ENCODE measurements at regions not wholly inside any gene's neighbourhood (a gene's known extent, or its start where the extent isn't known, plus 50 kb on each side); places are given as distances from the start of the nearest gene placed in this dataset.

DNA sequence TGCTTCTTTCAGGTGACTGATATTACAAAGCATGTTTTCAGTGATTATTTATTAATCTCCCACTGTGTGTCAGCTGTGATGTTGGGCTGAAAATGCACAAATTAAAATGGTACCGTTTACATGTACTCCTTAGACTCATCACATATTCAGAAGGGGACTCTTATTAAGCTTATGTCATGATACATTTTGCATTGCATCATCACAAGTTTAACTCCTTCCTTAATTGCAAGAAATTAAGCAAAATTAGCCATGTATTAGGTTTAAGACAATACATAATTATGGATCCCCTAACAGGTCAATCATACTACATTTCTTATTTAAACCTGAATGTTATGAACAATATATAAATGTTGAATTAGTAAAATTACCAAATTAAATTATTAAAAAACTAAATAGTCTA lies 899.1 kb downstream of the TMEM182 start:
- H3K4me3 ChIP-seq (ENCODE audit: low read length) = no peak overlapping the region
- 94% methylated on average over 1 of the region's 1 CpG; no CpG with 5 or more reads in 1 of the 2 experiments for WGBS, 2 experiments (ENCODE audit: insufficient coverage in 1 of 2, insufficient read length in 1 of 2)
- TF ChIP-seq, protein P1, sequence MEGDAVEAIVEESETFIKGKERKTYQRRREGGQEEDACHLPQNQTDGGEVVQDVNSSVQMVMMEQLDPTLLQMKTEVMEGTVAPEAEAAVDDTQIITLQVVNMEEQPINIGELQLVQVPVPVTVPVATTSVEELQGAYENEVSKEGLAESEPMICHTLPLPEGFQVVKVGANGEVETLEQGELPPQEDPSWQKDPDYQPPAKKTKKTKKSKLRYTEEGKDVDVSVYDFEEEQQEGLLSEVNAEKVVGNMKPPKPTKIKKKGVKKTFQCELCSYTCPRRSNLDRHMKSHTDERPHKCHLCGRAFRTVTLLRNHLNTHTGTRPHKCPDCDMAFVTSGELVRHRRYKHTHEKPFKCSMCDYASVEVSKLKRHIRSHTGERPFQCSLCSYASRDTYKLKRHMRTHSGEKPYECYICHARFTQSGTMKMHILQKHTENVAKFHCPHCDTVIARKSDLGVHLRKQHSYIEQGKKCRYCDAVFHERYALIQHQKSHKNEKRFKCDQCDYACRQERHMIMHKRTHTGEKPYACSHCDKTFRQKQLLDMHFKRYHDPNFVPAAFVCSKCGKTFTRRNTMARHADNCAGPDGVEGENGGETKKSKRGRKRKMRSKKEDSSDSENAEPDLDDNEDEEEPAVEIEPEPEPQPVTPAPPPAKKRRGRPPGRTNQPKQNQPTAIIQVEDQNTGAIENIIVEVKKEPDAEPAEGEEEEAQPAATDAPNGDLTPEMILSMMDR (conservative IDR thresholded peaks at IDR 0.05) = no peak
- H3K27ac Mint-ChIP-seq = no peak overlapping the region
- no peak for DNase-seq
- no peaks in the 10 kb centered on the region for H3K27me3 Mint-ChIP-seq (ENCODE audit: insufficient read depth)
- H3K4me3 Mint-ChIP-seq = no peak overlapping the region
- peaks cover 10% of the 10 kb centered on the region for H3K4me1 Mint-ChIP-seq
- no peaks in the 10 kb centered on the region for H3K36me3 Mint-ChIP-seq (ENCODE audit: low read depth)
- no peaks in the 10 kb centered on the region for H3K9me3 ChIP-seq (ENCODE audit: control insufficient read depth, low read length)
- H3K27me3 ChIP-seq (ENCODE audit: control insufficient read depth, insufficient read depth, low read length, poor library complexity, severe bottlenecking) = no peaks in the 10 kb centered on the region
- no peaks in the 10 kb centered on the region for H3K36me3 ChIP-seq (ENCODE audit: control insufficient read depth, insufficient read depth, low read length)
- H3K9ac ChIP-seq (ENCODE audit: extremely low read depth, low read length, poor library complexity, severe bottlenecking) = no peak overlapping the region
- no peaks in the 10 kb centered on the region for H3K9me3 Mint-ChIP-seq
- no peak overlapping the region for H3K27ac ChIP-seq (ENCODE audit: low read depth, low read length)
- no peaks in the 10 kb centered on the region for H3K4me1 ChIP-seq (ENCODE audit: control insufficient read depth, insufficient read depth, low read length)

- TF ChIP-seq, protein P1 (conservative IDR thresholded peaks at IDR 0.05) = no peak
- Mint-ChIP-seq H3K4me1 (peaks cover 10% of the 10 kb centered on the region), H3K27me3 (ENCODE audit: insufficient read depth) (no peaks in the 10 kb centered on the region), H3K27ac (no peak overlapping the region), H3K4me3 (no peak overlapping the region), H3K36me3 (ENCODE audit: low read depth) (no peaks in the 10 kb centered on the region), H3K9me3 (no peaks in the 10 kb centered on the region)
- Histone ChIP-seq H3K36me3 (ENCODE audit: control insufficient read depth, insufficient read depth, low read length) (no peaks in the 10 kb centered on the region), H3K9me3 (ENCODE audit: control insufficient read depth, low read length) (no peaks in the 10 kb centered on the region), H3K4me3 (ENCODE audit: low read length) (no peak overlapping the region), H3K27ac (ENCODE audit: low read depth, low read length) (no peak overlapping the region), H3K9ac (ENCODE audit: extremely low read depth, low read length, poor library complexity, severe bottlenecking) (no peak overlapping the region), H3K4me1 (ENCODE audit: control insufficient read depth, insufficient read depth, low read length) (no peaks in the 10 kb centered on the region), H3K27me3 (ENCODE audit: control insufficient read depth, insufficient read depth, low read length, poor library complexity, severe bottlenecking) (no peaks in the 10 kb centered on the region)
- DNase-seq = peak; percentile 43
- WGBS, 2 experiments (ENCODE audit: insufficient coverage in 1 of 2, insufficient read length in 1 of 2) = 60 to 69% methylated on average over 2 to 4 of the region's 4 CpGs
Observed at GRCh38 chr2:103664690-103665089, 902.9 kb downstream of the TMEM182 start.

DNA sequence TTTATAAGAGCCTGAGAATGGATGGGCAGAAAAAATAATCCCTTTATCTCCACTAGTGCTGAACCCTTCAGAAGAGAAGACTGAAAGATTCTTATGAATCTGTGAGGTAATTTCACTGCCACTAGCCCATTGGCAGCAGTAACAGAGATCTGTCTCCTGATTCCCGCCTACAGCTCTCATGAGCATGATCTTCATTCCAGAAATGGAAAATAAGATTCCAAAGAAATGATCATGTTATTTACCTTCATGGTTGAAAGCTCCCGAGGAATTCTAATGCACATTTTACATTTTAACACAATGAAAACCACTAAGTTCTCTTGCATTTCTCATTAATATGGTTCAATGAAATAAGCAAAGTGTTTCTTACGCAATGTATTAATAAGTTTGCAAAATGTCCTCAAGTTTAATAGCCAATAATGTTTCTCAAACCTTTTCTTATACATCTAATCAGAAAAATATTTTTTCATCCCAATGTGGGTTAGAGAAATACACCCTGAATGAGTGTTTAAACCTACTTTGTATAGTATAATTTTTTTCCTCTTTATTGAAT lies 905.6 kb downstream of the TMEM182 start:
- no peaks in the 10 kb centered on the region for H3K36me3 Mint-ChIP-seq (ENCODE audit: low read depth)
- peaks cover 10% of the 10 kb centered on the region for H3K4me1 Mint-ChIP-seq
- Histone ChIP-seq H3K27me3 (ENCODE audit: control insufficient read depth, insufficient read depth, low read length, poor library complexity, severe bottlenecking) (no peaks in the 10 kb centered on the region), H3K27ac (ENCODE audit: low read depth, low read length) (no peak overlapping the region), H3K36me3 (ENCODE audit: control insufficient read depth, insufficient read depth, low read length) (no peaks in the 10 kb centered on the region), H3K9me3 (ENCODE audit: control insufficient read depth, low read length) (no peaks in the 10 kb centered on the region), H3K4me1 (ENCODE audit: control insufficient read depth, insufficient read depth, low read length) (no peaks in the 10 kb centered on the region), H3K9ac (ENCODE audit: extremely low read depth, low read length, poor library complexity, severe bottlenecking) (no peak overlapping the region), H3K4me3 (ENCODE audit: low read length) (no peak overlapping the region)
- no peak overlapping the region for H3K27ac Mint-ChIP-seq
- DNase-seq = no peak
- TF ChIP-seq, protein P1 (conservative IDR thresholded peaks at IDR 0.05) = no peak
- H3K4me3 Mint-ChIP-seq = no peak overlapping the region
- WGBS, 2 experiments (ENCODE audit: insufficient coverage in 1 of 2, insufficient read length in 1 of 2) = 92% methylated on average over 3 of the region's 3 CpGs; no CpG with 5 or more reads in 1 of the 2 experiments
- no peaks in the 10 kb centered on the region for H3K9me3 Mint-ChIP-seq
- H3K27me3 Mint-ChIP-seq (ENCODE audit: insufficient read depth) = no peaks in the 10 kb centered on the region

Data from endodermal cell (in vitro differentiated cells).